Right lobe of liver (tissue), 6 donors: ENCODE measurements at regions not wholly inside any gene's neighbourhood (a gene's known extent, or its start where the extent isn't known, plus 50 kb on each side); places are given as distances from the start of the nearest gene placed in this dataset.

ENCODE experiments used
- ATAC-seq, 4 donors: fragments of 200-7000 bp; cut with Tn5 transposase; one replicate each; pipeline ENCODE4 v1.9.1; 2020; ENCODE audit warnings: mild to moderate bottlenecking in 4 of 4, moderate library complexity in 4 of 4
- DNase-seq, 3 donors: peaks; one replicate each; pipeline ENCODE4 v3.0.0-alpha.2; 2020
- H3K27ac ChIP-seq, 3 donors: fragments of 200-600 bp; one replicate each; pipeline ENCODE4 v1.8.0; 2022
- H3K27me3 ChIP-seq, 2 donors: fragments of 200-600 bp; one replicate each; pipeline ENCODE4 v1.8.0; 2022
- H3K36me3 ChIP-seq, 4 donors: fragments of 200-600 bp; sonication (generic) in 1 of 4; one replicate each; pipeline versions ENCODE4 v1.5.1 to v1.8.0; 2017 to 2022; ENCODE audit warnings: control low read depth in 1 of 4
- H3K4me1 ChIP-seq, 4 donors: fragments of 200-600 bp; sonication (generic) in 1 of 4; one replicate each; pipeline versions ENCODE4 v1.5.1 to v1.8.0; 2017 to 2022; ENCODE audit warnings: control low read depth in 1 of 4
- H3K4me3 ChIP-seq, 3 donors: fragments of 200-600 bp; one replicate each; pipeline ENCODE4 v1.8.0; 2022
- H3K9me3 ChIP-seq, 4 donors: fragments of 200-600 bp; sonication (generic) in 1 of 4; one replicate each; pipeline versions ENCODE4 v1.5.1 to v1.8.0; 2017 to 2022; ENCODE audit warnings: control low read depth in 1 of 4
- POLR2A ChIP-seq: fragments of 450-650 bp; IDR thresholded peaks from one replicate; pipeline ENCODE4 v1.6.1; 2017; ENCODE audit warnings: antibody characterized with exemption, mild to moderate bottlenecking
- WGBS: methylation state at CpG from one replicate; pipeline ENCODE4 v1.1.6; 2018; ENCODE audit warnings: low coverage, low lambda C conversion rate; ENCODE audit not compliant: insufficient coverage; ENCODE audit errors: missing lambda C conversion rate; 5-methylcytosine and 5-hydroxymethylcytosine counted together
- intact Hi-C, 2 donors: fragments of 100-400 bp; cut with DNase I; formaldehyde crosslinking; loops; one replicate each; pipeline versions ENCODE4 v1.11.2 to v1.14.1; 2022
- TF ChIP-seq, protein P1 (sequence below), 4 donors: fragments of 200-600 bp in 3 of 4; fragments of 450-650 bp in 1 of 4; IDR thresholded peaks; one replicate each; pipeline versions ENCODE4 v1.5.1 to v1.8.0; 2016 to 2022; ENCODE audit warnings: antibody characterized with exemption in 4 of 4, mild to moderate bottlenecking in 2 of 4
- donor health status: DM: no; HTN: yes; CAD: no.
- donor health status: DM: no; HTN: no; CAD: no.
- donor health status: DM: no; HTN: no; CAD: no.
- donor health status: DM: no; HTN: yes; CAD: no.
- donor health status: DM: no; HTN: yes; CAD: no.

DNA sequence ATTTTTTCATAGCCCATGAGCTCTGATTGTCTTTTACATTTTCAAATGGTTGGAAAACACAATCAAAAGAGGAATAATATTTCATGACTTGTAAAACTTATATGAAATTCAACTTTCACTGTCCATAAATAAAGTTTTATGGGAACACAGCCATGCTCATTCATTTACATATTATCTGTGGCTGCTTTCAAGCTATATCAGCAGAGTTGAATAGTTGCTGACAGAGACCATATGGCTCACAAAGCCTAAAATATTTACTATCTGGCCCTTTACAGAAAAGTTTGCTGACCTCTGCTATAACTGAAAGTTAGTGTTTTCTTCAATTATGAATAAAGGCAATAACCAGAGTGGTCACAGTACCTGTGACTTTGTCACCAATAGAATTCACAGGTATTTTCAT lies 128.2 kb upstream of the GNAO1 start:
- Histone ChIP-seq H3K27me3 (no peaks in the 10 kb centered on the region), H3K4me3 (no peak overlapping the region), H3K4me1 (no peaks in the 10 kb centered on the region), H3K9me3 (no peaks in the 10 kb centered on the region), H3K36me3 (no peaks in the 10 kb centered on the region), H3K27ac (no peak overlapping the region)
- no peak for TF ChIP-seq POLR2A
- TF ChIP-seq, protein P1, sequence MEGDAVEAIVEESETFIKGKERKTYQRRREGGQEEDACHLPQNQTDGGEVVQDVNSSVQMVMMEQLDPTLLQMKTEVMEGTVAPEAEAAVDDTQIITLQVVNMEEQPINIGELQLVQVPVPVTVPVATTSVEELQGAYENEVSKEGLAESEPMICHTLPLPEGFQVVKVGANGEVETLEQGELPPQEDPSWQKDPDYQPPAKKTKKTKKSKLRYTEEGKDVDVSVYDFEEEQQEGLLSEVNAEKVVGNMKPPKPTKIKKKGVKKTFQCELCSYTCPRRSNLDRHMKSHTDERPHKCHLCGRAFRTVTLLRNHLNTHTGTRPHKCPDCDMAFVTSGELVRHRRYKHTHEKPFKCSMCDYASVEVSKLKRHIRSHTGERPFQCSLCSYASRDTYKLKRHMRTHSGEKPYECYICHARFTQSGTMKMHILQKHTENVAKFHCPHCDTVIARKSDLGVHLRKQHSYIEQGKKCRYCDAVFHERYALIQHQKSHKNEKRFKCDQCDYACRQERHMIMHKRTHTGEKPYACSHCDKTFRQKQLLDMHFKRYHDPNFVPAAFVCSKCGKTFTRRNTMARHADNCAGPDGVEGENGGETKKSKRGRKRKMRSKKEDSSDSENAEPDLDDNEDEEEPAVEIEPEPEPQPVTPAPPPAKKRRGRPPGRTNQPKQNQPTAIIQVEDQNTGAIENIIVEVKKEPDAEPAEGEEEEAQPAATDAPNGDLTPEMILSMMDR (IDR thresholded peaks at IDR 0.05): no peak
- DNase-seq (no peak), ATAC-seq (no peak)
- intact Hi-C loops: no loop called here

DNA sequence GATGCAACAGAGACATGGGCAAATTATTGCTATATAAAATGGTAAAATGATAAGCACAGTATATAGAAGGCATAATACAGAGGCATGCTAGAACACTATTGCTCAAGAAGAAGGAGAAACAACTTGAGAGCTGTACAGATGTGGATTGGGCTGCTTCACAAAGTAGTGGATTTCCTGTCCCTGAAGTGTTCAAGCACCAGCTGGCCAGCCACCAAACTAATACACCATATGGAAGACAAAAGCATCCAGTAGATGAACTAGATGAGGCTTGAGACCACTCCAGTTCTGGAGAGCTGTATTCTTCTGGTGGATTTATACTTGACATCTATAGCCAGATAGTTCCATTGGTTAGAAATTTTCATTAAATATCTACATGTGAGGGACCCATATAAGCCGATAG lies 134.1 kb upstream of the GNAO1 start:
- Histone ChIP-seq H3K27me3 (no peaks in the 10 kb centered on the region), H3K27ac (no peak overlapping the region), H3K9me3 (no peaks in the 10 kb centered on the region), H3K36me3 (no peaks in the 10 kb centered on the region), H3K4me1 (no peaks in the 10 kb centered on the region), H3K4me3 (no peak overlapping the region)
- ATAC-seq: no peak
- WGBS: 90% methylated on average over 1 of the region's 1 CpG
- DNase-seq: no peak
- TF ChIP-seq, protein P1 (IDR thresholded peaks at IDR 0.05): no peak
- TF ChIP-seq POLR2A: no peak
- intact Hi-C loops: no loop called here

DNA sequence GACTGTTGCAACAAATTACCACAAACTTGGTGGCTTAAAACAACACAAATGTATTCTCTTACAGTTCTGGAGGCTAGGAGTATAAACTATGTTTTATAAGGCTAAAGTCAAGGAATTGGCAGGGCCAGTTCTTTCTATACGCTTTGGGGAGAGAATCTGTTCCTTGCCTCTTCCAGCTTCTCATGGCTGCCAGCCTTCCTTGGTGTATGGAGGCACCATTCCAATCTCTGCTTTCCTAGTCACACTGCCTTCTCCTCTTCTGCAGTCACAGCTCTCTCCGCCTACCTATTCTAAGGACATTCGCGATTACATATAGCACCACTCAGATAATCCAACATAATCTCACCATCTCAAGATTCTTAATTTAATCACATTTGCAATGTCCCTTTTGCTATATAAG lies 140.4 kb upstream of the GNAO1 start:
- TF ChIP-seq POLR2A: no peak
- TF ChIP-seq, protein P1 (IDR thresholded peaks at IDR 0.05): no peak
- Histone ChIP-seq H3K27ac (no peak overlapping the region), H3K36me3 (no peaks in the 10 kb centered on the region), H3K4me1 (peaks cover 0 to 8% (median 0%) of the 10 kb centered on the region in 4 donors), H3K4me3 (no peak overlapping the region), H3K9me3 (no peaks in the 10 kb centered on the region), H3K27me3 (no peaks in the 10 kb centered on the region)
- DNase-seq (no peak), ATAC-seq (no peak)
- WGBS: 88% methylated on average over 4 of the region's 4 CpGs
- intact Hi-C loops: no loop called here

DNA sequence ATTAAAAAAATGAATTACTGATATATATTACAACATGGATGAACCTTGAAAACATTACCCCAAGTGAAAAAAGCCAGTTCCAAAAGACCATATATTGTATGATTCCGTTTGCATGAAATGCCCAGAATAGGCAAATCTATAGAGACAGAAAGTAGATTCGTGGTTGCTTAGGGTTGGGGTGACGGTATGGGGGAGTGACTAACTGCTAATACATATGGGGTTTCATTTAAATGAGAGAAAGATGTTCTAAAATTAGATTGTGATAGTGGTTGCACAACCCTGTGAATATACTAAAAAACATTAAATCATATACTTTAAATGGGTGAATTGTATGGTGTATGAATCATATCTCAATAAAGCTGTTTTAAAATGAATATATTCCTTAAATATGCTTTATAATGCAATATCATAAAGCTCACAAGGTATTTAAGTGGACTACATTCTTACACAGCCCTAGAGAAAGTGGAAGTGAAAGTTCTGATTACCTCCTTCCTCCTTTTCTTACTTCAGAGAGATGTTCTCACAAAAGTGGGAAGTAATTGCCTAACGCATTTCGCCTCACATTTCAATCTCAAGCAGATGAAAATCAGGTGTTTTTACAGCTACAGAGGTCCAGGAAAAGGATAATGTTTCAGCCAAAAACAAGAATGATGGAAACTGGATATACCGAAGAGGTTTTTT lies 142.7 kb upstream of the GNAO1 start:
- Histone ChIP-seq H3K27ac (no peak overlapping the region), H3K4me1 (peaks cover 0 to 8% (median 0%) of the 10 kb centered on the region in 4 donors), H3K9me3 (no peaks in the 10 kb centered on the region), H3K4me3 (no peak overlapping the region), H3K36me3 (no peaks in the 10 kb centered on the region), H3K27me3 (no peaks in the 10 kb centered on the region)
- DNase-seq (no peak), ATAC-seq (peak in 2 of 4 donors; percentile 33 to 41)
- intact Hi-C loops: loop anchor here in 1 of 2 donors (10.0 kb wide), 1 partner anchor 266 kb away; no protein-coding TSS in a partner anchor
- TF ChIP-seq, protein P1 (IDR thresholded peaks at IDR 0.05): no peak
- TF ChIP-seq POLR2A: no peak
- 51% methylated on average over 6 of the region's 6 CpGs for WGBS
